DND-41 (cell line): ENCODE measurements at regions not wholly inside any gene's neighbourhood (a gene's known extent, or its start where the extent isn't known, plus 50 kb on each side); places are given as distances from the start of the nearest gene placed in this dataset.

Source experiments
- ATAC-seq: fragments of 200-7000 bp; cut with Tn5 transposase; 3 replicates; pipeline ENCODE4 v1.9.1; 2021; ENCODE audit warnings: low read depth; ENCODE audit not compliant: insufficient read depth
- DNase-seq: peaks from one replicate; pipeline ENCODE4 v3.0.0-alpha.2; 2020
- H2AFZ ChIP-seq: 2 replicates; pipeline ENCODE4 v1.6.0; 2012; ENCODE audit warnings: low read depth, low read length
- H3K27ac ChIP-seq: 2 replicates; pipeline ENCODE4 v1.5.1; 2012; ENCODE audit warnings: low read length, inconsistent platforms
- H3K27me3 ChIP-seq: fragments of 200-600 bp; sonication (generic); 2 replicates; pipeline ENCODE4 v1.6.0; 2012; ENCODE audit warnings: low read length, mild to moderate bottlenecking, inconsistent platforms; ENCODE audit not compliant: insufficient read depth, poor library complexity
- H3K36me3 ChIP-seq: 2 replicates; pipeline ENCODE4 v1.5.1; 2012; ENCODE audit warnings: low read length, inconsistent platforms; ENCODE audit not compliant: insufficient read depth
- H3K4me1 ChIP-seq: 2 replicates; pipeline ENCODE4 v1.5.1; 2012; ENCODE audit warnings: mild to moderate bottlenecking, low read length; ENCODE audit not compliant: insufficient read depth
- H3K4me2 ChIP-seq: 2 replicates; pipeline ENCODE4 v1.6.0; 2012; ENCODE audit warnings: mild to moderate bottlenecking, moderate library complexity, low read length, inconsistent platforms; ENCODE audit not compliant: insufficient read depth
- H3K4me3 ChIP-seq, 2 experiments: fragments of 200-600 bp in 1 of 2; shearing (Covaris generic) in 1 of 2; 2 replicates each; pipeline ENCODE4 v1.5.1; 2012 to 2016; ENCODE audit warnings: inconsistent platforms in 2 of 2, low read length in 2 of 2, mild to moderate bottlenecking in 2 of 2, low read depth in 1 of 2, moderate library complexity in 1 of 2
- H3K79me2 ChIP-seq: 2 replicates; pipeline ENCODE4 v1.6.0; 2012; ENCODE audit warnings: low read length, inconsistent platforms; ENCODE audit not compliant: insufficient read depth
- H3K9ac ChIP-seq: 2 replicates; pipeline ENCODE4 v1.6.0; 2012; ENCODE audit warnings: low read depth, mild to moderate bottlenecking, inconsistent platforms, low read length, moderate library complexity
- H3K9me3 ChIP-seq: 2 replicates; pipeline ENCODE4 v1.5.1; 2012; ENCODE audit warnings: low read length, moderate library complexity, mild to moderate bottlenecking, inconsistent platforms; ENCODE audit not compliant: insufficient read depth, severe bottlenecking
- H4K20me1 ChIP-seq: 2 replicates; pipeline ENCODE4 v1.6.0; 2012; ENCODE audit warnings: low read length; ENCODE audit not compliant: insufficient read depth
- CTCF ChIP-seq: IDR thresholded peaks from 2 replicates; pipeline ENCODE4 v1.5.1; 2012; ENCODE audit warnings: borderline replicate concordance, low read length, moderate library complexity, mild to moderate bottlenecking; ENCODE audit not compliant: poor library complexity, severe bottlenecking; ENCODE audit errors: extremely low read depth
- EZH2 ChIP-seq: IDR thresholded peaks from 3 replicates; pipeline ENCODE4 v1.6.1; 2012; ENCODE audit warnings: borderline replicate concordance, low read depth, mild to moderate bottlenecking, moderate library complexity, low read length, inconsistent platforms; ENCODE audit not compliant: severe bottlenecking

GRCh38 chr7:110446658-110447057, 644.3 kb upstream of the LRRN3 start:
- no peak overlapping the region for H2AFZ ChIP-seq
- no peaks in the 10 kb centered on the region for H3K4me1 ChIP-seq
- no peaks in the 10 kb centered on the region for H3K9me3 ChIP-seq
- ATAC-seq: no peak
- 0 out of 2 replicates have a peak, but pooled peaks cover 3% of the 10 kb centered on the region for H3K36me3 ChIP-seq
- no peak for TF ChIP-seq EZH2
- no peak for TF ChIP-seq CTCF
- no peak overlapping the region for H3K9ac ChIP-seq
- H4K20me1 ChIP-seq: no peaks in the 10 kb centered on the region
- H3K4me2 ChIP-seq: no peak overlapping the region
- no peak overlapping the region for H3K4me3 ChIP-seq
- H3K79me2 ChIP-seq: no peaks in the 10 kb centered on the region; the same call in 1 of the 2 replicates
- no peak overlapping the region for H3K27ac ChIP-seq
- DNase-seq: no peak
- no peaks in the 10 kb centered on the region for H3K27me3 ChIP-seq

DNA sequence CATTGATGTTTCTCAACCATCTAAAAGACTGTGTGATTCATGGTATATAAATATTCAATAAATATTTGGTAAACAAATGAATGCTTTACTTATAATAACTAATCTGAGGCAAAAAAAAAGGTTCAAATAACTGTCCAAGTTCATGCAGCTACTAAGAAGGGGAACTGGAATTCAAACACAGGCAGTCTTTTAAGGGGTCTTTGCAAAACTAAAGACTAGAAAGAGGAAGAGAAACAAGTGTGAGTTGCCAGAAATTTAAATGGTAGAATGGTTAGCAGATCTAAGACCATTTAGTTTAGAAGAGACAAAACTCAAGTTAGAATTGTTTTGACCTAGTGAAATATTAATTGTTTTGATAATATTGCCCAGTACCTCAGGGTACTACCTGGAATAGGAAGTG, 642.0 kb upstream of the LRRN3 start:
- ATAC-seq (no peak), DNase-seq (no peak)
- Histone ChIP-seq H3K9me3 (no peaks in the 10 kb centered on the region), H3K36me3 (0 out of 2 replicates have a peak, but pooled peaks cover 3% of the 10 kb centered on the region), H3K27me3 (no peaks in the 10 kb centered on the region), H2AFZ (no peak overlapping the region), H3K4me3 (no peak overlapping the region), H3K4me1 (no peaks in the 10 kb centered on the region), H3K27ac (no peak overlapping the region), H3K4me2 (no peak overlapping the region), H3K79me2 (no peaks in the 10 kb centered on the region; the same call in 1 of the 2 replicates), H4K20me1 (no peaks in the 10 kb centered on the region), H3K9ac (no peak overlapping the region)
- TF ChIP-seq EZH2 (no peak), CTCF (no peak)

DNA sequence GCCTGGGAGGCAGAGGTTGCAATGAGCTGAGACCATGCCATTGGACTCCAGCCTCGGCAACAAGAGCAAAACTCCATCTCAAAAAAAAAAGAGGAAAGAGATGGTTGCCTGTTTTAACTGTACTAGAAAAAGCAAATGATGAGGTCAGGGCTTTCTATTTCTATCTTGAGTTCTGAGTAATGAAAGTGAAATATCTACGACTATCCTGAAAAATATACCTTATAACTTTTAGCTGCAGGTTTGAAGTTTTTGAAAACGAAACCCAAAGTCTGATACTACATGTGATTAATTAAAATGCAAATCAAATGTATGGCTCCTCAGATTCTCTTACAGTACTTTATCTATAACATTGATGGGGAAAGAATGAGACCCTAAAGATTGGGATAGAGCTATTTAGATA, 636.2 kb upstream of the LRRN3 start:
- H2AFZ ChIP-seq: no peak overlapping the region
- H3K4me1 ChIP-seq: no peaks in the 10 kb centered on the region
- H3K9me3 ChIP-seq: no peaks in the 10 kb centered on the region
- no peak overlapping the region for H3K4me3 ChIP-seq
- no peak overlapping the region for H3K27ac ChIP-seq
- DNase-seq: no peak
- H3K36me3 ChIP-seq: no peaks in the 10 kb centered on the region
- H3K27me3 ChIP-seq: no peaks in the 10 kb centered on the region
- no peak overlapping the region for H3K9ac ChIP-seq
- no peaks in the 10 kb centered on the region for H4K20me1 ChIP-seq
- no peak overlapping the region for H3K4me2 ChIP-seq
- peaks cover 16% of the 10 kb centered on the region for H3K79me2 ChIP-seq
- TF ChIP-seq EZH2 (no peak), CTCF (no peak)
- no peak for ATAC-seq

- H2AFZ ChIP-seq: no peak overlapping the region
- TF ChIP-seq CTCF: no peak
- H3K36me3 ChIP-seq: no peaks in the 10 kb centered on the region
- no peaks in the 10 kb centered on the region for H3K27me3 ChIP-seq
- H4K20me1 ChIP-seq: no peaks in the 10 kb centered on the region
- H3K4me3 ChIP-seq: no peak overlapping the region
- H3K4me1 ChIP-seq: no peaks in the 10 kb centered on the region
- DNase-seq (no peak), ATAC-seq (no peak)
- no peak overlapping the region for H3K4me2 ChIP-seq
- no peak overlapping the region for H3K9ac ChIP-seq
- peaks cover 20% of the 10 kb centered on the region for H3K79me2 ChIP-seq
- no peaks in the 10 kb centered on the region for H3K9me3 ChIP-seq
- no peak overlapping the region for H3K27ac ChIP-seq
Measured at GRCh38 chr7:110461621-110462020, 629.3 kb upstream of the LRRN3 start.
